Heart left ventricle (tissue), 13 donors: ENCODE measurements at regions not wholly inside any gene's neighbourhood (a gene's known extent, or its start where the extent isn't known, plus 50 kb on each side); places are given as distances from the start of the nearest gene placed in this dataset.

Experiments
- CTCF ChIP-seq, 12 donors: fragments of 200-600 bp; sonication (generic) in 4 of 12; IDR thresholded peaks; one replicate each; pipeline versions ENCODE4 v1.5.0 to v1.8.0; 2018 to 2022; ENCODE audit warnings: antibody characterized with exemption in 12 of 12, mild to moderate bottlenecking in 5 of 12
- POLR2A ChIP-seq, 2 donors: fragments of 450-650 bp; IDR thresholded peaks; one replicate each; pipeline ENCODE4 v1.6.1; 2017; ENCODE audit warnings: antibody characterized with exemption in 2 of 2, mild to moderate bottlenecking in 2 of 2, moderate library complexity in 2 of 2
- donor health status: ischemic (EF 13 %, LVEDD 7.1; RV severe dilation, severe dysfunction).
- donor health status: DM: no; HTN: yes; CAD: no.
- donor health status: DM: no; HTN: no; CAD: no.
- donor health status: ischemic (EF 25% LVEDD 6.9; RV normal size, moderate dysfunction).
- donor health status: ischemic (EF 25% LVEDD 5.7; RV mildly dilated, moderate dysfunction).
- donor health status: ischemic (EF 35%, LVEDD 5.7; RV mildly dilated, moderate dysfunction).
- donor health status: nonischemic (EF 11% LVEDD 7.7; RV severe dilation, severe dysfunction).
- donor health status: DM: yes; HTN: yes; CAD: no.
- donor health status: PGD.
- donor health status: ischemic (EF 29% LVEDD 5.4; RV normal size, mild dysfunction).
- donor health status: nonischemic (EF 23%, LVEDD 6.1; RV moderate dilation, normal function).

- TF ChIP-seq CTCF (IDR thresholded peaks at IDR 0.05) (no peak), POLR2A (IDR thresholded peaks at IDR 0.05) (no peak)
Observed at GRCh38 chr13:78161266-78161665, 242.6 kb upstream of the EDNRB start.
